Fibroblast of lung (primary cell): ENCODE measurements at regions not wholly inside any gene's neighbourhood (a gene's known extent, or its start where the extent isn't known, plus 50 kb on each side); places are given as distances from the start of the nearest gene placed in this dataset.

Source experiments
- DNase-seq, 2 donors: peaks; one replicate each; pipeline versions ENCODE4 v3.0.0 to v3.0.0-alpha.2; 2010; ENCODE audit warnings: low read depth in 2 of 2
- H2AFZ ChIP-seq: 2 replicates; pipeline ENCODE4 v1.5.1; 2012; ENCODE audit warnings: low read length, control low read depth, inconsistent platforms
- H3K27ac ChIP-seq: 2 replicates; pipeline ENCODE4 v1.5.1; 2011; ENCODE audit warnings: low read length, control low read depth; ENCODE audit not compliant: insufficient read depth
- H3K27me3 ChIP-seq: 2 replicates; pipeline ENCODE4 v1.5.1; 2011; ENCODE audit warnings: mild to moderate bottlenecking, low read length; ENCODE audit not compliant: control insufficient read depth, insufficient read depth
- H3K36me3 ChIP-seq: 2 replicates; pipeline ENCODE4 v1.5.1; 2011; ENCODE audit warnings: low read length; ENCODE audit not compliant: control insufficient read depth, insufficient read depth
- H3K4me1 ChIP-seq: 2 replicates; pipeline ENCODE4 v1.5.1; 2011; ENCODE audit warnings: low read length; ENCODE audit not compliant: control insufficient read depth, insufficient read depth; ENCODE audit errors: extremely low read depth
- H3K4me2 ChIP-seq: 2 replicates; pipeline ENCODE4 v1.5.1; 2011; ENCODE audit warnings: low read length, control low read depth; ENCODE audit not compliant: insufficient read depth; ENCODE audit errors: extremely low read depth
- H3K4me3 ChIP-seq, 4 experiments: fragments of 200-600 bp in 1 of 4; sonication (generic) in 1 of 4; replicated peaks in 1 of 4; 2 replicates each; pipeline ENCODE4 v1.5.1; 2011 to 2016; ENCODE audit warnings: low read length in 4 of 4, low read depth in 3 of 4, mild to moderate bottlenecking in 3 of 4, control low read depth in 2 of 4, inconsistent platforms in 1 of 4, mixed read lengths in 1 of 4; ENCODE audit not compliant: insufficient read depth in 1 of 4; ENCODE audit errors: control extremely low read depth in 1 of 4
- H3K79me2 ChIP-seq: 2 replicates; pipeline ENCODE4 v1.5.1; 2012; ENCODE audit warnings: mild to moderate bottlenecking, low read length, inconsistent platforms; ENCODE audit not compliant: control insufficient read depth, insufficient read depth
- H3K9ac ChIP-seq: 2 replicates; pipeline ENCODE4 v1.5.1; 2011; ENCODE audit warnings: mild to moderate bottlenecking, low read length, control low read depth; ENCODE audit not compliant: insufficient read depth
- H3K9me3 ChIP-seq: 2 replicates; pipeline ENCODE4 v1.5.1; 2012; ENCODE audit warnings: low read depth, low read length; ENCODE audit not compliant: control insufficient read depth, insufficient read depth
- H4K20me1 ChIP-seq: 2 replicates; pipeline ENCODE4 v1.5.1; 2011; ENCODE audit warnings: low read length; ENCODE audit not compliant: control insufficient read depth, insufficient read depth; ENCODE audit errors: extremely low read depth
- CTCF ChIP-seq, 2 donors: IDR thresholded peaks in 1 of 2; conservative IDR thresholded peaks in 1 of 2; 1 replicate in 1 of 2; 2 replicates in 1 of 2; pipeline ENCODE4 v1.5.1; 2011 to 2012; ENCODE audit warnings: low read length in 2 of 2, control low read depth in 1 of 2, inconsistent platforms in 1 of 2, low read depth in 1 of 2, mild to moderate bottlenecking in 1 of 2
- EZH2 ChIP-seq: IDR thresholded peaks from 2 replicates; pipeline ENCODE4 v1.5.1; 2012; ENCODE audit warnings: low read length, control low read depth, mild to moderate bottlenecking; ENCODE audit errors: missing control alignments

GRCh38 chr3:27568393-27568792 is 84.2 kb upstream of the SLC4A7 start:
- Histone ChIP-seq H3K27ac (no peak overlapping the region), H3K79me2 (no peaks in the 10 kb centered on the region), H3K4me3 (no peak overlapping the region), H3K9me3 (no peaks in the 10 kb centered on the region), H3K36me3 (no peaks in the 10 kb centered on the region), H3K4me1 (no peaks in the 10 kb centered on the region), H3K27me3 (no peaks in the 10 kb centered on the region), H2AFZ (peak overlapping the region; percentile 37), H3K4me2 (no peak overlapping the region), H4K20me1 (no peaks in the 10 kb centered on the region), H3K9ac (no peak overlapping the region)
- TF ChIP-seq CTCF (conservative IDR thresholded peaks at IDR 0.05 in 1 of 2, IDR thresholded peaks at IDR 0.05 in 1 of 2; ENCODE audit: low read depth in 1 of 2, low read length in 2 of 2) (no peak), EZH2 (no peak)
- peak in 1 of 2 donors; percentile 62 for DNase-seq

- Histone ChIP-seq H3K27me3 (no peaks in the 10 kb centered on the region), H2AFZ (no peak overlapping the region), H3K9me3 (no peaks in the 10 kb centered on the region), H3K27ac (no peak overlapping the region), H3K9ac (no peak overlapping the region), H3K79me2 (no peaks in the 10 kb centered on the region), H4K20me1 (no peaks in the 10 kb centered on the region), H3K4me1 (no peaks in the 10 kb centered on the region), H3K4me2 (no peak overlapping the region), H3K4me3 (no peak overlapping the region), H3K36me3 (no peaks in the 10 kb centered on the region)
- no peak for DNase-seq
- no peak for TF ChIP-seq CTCF (conservative IDR thresholded peaks at IDR 0.05 in 1 of 2, IDR thresholded peaks at IDR 0.05 in 1 of 2; ENCODE audit: low read depth in 1 of 2, low read length in 2 of 2)
- no peak for TF ChIP-seq EZH2
Measured at GRCh38 chr3:27567251-27567650, 83.1 kb upstream of the SLC4A7 start.

GRCh38 chr3:27565201-27565852 is 81.1 kb upstream of the SLC4A7 start:
- Histone ChIP-seq H3K27ac (no peak overlapping the region), H3K4me3 (no peak overlapping the region), H2AFZ (peak overlapping the region; percentile 75), H3K36me3 (no peaks in the 10 kb centered on the region), H3K4me2 (no peak overlapping the region), H4K20me1 (no peaks in the 10 kb centered on the region), H3K9me3 (no peaks in the 10 kb centered on the region), H3K4me1 (no peaks in the 10 kb centered on the region), H3K9ac (no peak overlapping the region), H3K27me3 (no peaks in the 10 kb centered on the region), H3K79me2 (no peaks in the 10 kb centered on the region)
- TF ChIP-seq EZH2: no peak
- no peak for TF ChIP-seq CTCF (conservative IDR thresholded peaks at IDR 0.05 in 1 of 2, IDR thresholded peaks at IDR 0.05 in 1 of 2; ENCODE audit: low read depth in 1 of 2, low read length in 2 of 2)
- DNase-seq: no peak
